ENCODE measurements at regions not wholly inside any gene's neighbourhood (a gene's known extent, or its start where the extent isn't known, plus 50 kb on each side); places are given as distances from the start of the nearest gene placed in this dataset.
"Not testable (repeated sequence)": the region's sequence is repeated elsewhere in the genome, so short reads cannot be mapped to it uniquely, and the experiment has no call there.

- no peak for DNase-seq (ENCODE audit: low read depth)
These were observed 78.1 kb upstream of the PITX1 start for GRCh38 chr5:135112008-135112725.

DNA sequence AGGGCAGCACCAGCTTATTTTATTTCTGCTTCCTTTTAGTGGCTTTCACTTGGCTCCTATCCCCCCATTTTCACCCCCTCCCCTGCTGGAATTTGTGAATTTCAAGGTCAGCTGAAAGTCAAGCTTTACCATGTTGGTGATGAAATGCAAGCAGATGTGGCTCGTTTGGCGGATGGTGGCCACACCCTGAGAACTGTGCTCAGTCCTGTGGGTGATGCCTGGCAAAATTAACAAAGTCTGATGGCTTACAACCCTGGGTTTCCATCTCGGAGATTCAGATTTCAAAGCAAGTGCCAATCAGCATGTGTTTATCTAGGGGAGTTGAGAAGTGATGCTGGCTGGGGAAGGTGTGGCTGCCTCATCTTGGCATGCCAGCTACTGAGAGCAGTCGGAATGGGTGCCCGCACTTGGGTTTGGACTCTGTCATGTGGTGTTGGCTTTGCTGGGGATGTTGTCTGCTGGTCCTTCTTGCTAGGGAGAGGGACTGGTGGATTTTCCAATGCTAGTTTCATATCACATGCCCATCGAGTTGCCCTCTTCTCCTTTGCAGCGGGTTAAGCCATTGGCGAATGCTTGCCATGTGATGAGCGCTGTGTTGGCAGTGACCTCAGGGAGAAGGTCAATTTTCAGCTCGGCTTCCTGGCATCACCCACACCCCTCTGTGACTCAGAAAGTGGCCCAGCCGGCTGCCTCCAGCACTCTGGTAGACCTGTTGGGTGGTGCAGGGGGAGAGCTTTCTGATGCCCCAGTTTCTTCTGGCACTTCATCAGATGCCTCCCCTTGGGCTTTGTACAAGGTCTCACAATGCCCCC, 77.0 kb upstream of the PITX1 start:
- DNase-seq (ENCODE audit: low read depth), result no peak
- no peak overlapping the region for H3K4me3 ChIP-seq (ENCODE audit: low read depth, low read length)

More at GRCh38 chr5:135112008-135112725, 78.1 kb upstream of the PITX1 start:
- H3K4me3 ChIP-seq (ENCODE audit: low read depth, low read length), result no peak overlapping the region

DNA sequence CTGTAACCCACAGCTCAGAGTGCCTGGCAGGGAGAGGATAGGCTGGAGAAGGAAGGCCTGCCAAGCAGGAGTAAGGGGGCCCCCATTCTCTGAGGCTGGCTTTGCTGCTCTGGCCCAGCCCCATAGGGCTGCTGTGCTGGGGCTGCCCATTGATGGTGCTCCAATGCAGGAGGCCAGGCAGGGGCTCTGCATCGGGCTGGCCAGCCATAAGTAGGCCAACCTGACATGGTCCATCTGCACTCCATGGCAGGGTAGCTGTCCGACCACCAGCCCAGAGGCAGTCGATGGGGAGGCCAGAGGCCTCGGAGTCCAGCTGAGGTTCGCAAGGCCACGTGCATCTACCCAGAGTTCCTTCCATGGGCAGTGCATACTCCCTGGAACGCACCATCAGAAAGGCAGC, 75.0 kb upstream of the PITX1 start:
- no peak for DNase-seq (ENCODE audit: low read depth)
- H3K4me3 ChIP-seq (ENCODE audit: low read depth, low read length), result no peak overlapping the region

DNA sequence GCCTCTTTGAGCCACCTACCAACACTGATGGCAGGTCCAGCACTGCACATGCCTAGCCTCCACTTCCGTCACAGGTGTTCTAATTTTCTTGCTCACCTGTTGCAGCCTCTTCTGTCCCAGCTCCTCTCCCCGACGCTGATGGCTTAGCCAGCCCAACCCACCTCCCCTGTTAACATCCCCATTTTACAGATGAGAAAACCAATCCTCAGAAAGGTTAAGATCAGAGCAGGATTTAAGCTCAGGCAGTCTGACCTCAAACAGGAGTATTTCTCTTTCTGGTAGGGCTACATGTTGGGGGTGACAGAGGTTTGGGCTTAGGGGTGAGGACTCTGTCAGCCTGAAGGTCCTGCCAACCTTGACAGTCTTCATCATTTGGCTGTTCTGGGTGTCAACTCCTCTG, 74.5 kb upstream of the PITX1 start:
- DNase-seq (ENCODE audit: low read depth), result no peak
- no peak overlapping the region for H3K4me3 ChIP-seq (ENCODE audit: low read depth, low read length)

DNA sequence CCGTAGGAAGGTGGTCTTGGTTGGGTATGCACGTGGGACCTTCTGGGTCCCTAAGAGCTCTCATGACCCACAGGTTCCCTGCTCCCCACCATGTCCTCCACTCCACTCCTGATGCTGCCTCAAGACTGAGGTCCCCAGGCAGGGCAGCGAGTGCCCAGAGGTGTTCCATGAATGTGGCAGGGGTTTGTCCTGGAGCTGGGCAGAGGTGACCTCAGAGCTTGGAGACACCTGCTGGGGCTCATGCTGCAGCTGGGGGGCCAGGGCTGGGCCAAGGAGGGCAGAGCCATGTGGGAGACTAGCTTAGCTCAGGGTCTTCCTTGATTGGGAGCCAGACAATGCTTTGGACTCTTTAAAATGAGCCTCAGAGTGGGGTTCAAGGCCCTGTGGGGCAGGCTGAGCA, 74.0 kb upstream of the PITX1 start:
- no peak for DNase-seq (ENCODE audit: low read depth)
- H3K4me3 ChIP-seq (ENCODE audit: low read depth, low read length), result no peak overlapping the region

GRCh38 chr5:135106610-135107471, 72.8 kb upstream of the PITX1 start:
- no peak for DNase-seq (ENCODE audit: low read depth)
- no peak overlapping the region for H3K4me3 ChIP-seq (ENCODE audit: low read depth, low read length)

GRCh38 chr5:135106136-135106535, 72.1 kb upstream of the PITX1 start:
- H3K4me3 ChIP-seq (ENCODE audit: low read depth, low read length), result no peak overlapping the region
- no peak for DNase-seq (ENCODE audit: low read depth)

DNA sequence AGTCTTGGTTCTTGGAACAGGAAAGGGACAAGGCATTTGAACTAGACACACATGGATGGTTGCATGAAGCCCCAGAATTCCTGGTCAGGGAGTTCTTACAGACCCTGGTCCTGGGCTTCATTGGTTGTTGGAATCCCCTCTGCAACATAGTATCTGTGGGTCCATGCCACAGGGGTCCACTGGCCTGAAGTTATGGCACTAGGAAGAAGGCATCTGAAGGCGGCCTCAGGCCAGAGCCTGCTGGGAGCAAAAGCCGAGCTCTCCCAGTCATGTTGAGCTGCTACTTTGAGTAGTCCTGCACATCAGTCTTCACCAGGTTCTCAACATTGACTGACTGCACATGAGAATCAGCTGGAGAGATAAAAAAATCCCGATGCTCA, 71.1 kb upstream of the PITX1 start:
- DNase-seq (ENCODE audit: low read depth), result no peak
- no peak overlapping the region for H3K4me3 ChIP-seq (ENCODE audit: low read depth, low read length)

GRCh38 chr5:135103575-135103853, 69.5 kb upstream of the PITX1 start:
- H3K4me3 ChIP-seq (ENCODE audit: low read depth, low read length), result no peak overlapping the region
- DNase-seq (ENCODE audit: low read depth), result no peak

- H3K4me3 ChIP-seq (ENCODE audit: low read depth, low read length), result no peak overlapping the region
- no peak for DNase-seq (ENCODE audit: low read depth)
These were observed 68.9 kb upstream of the PITX1 start for GRCh38 chr5:135102716-135103574.

DNA sequence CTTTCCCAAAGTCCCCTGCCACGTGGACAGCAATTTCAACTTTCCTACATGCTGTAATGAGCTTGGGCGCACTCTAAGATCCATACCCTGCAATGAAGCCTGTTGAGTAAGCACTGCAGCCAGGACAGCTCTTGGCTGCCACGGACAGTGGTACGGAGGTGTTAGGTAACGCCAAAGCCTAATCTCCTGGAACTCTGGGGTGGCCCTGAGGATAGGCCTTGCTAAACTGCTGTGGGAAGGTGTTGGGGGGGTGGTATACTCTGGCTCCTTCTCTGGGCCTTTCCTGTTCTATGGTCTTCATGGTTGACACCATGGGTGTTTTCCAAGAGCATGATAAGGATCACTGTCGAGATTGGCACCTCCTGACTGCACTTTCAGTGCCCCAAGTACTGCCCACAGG, 66.4 kb upstream of the PITX1 start:
- no peak overlapping the region for H3K4me3 ChIP-seq (ENCODE audit: low read depth, low read length)
- DNase-seq (ENCODE audit: low read depth), result no peak

GRCh38 chr5:135100011-135100410, 66.0 kb upstream of the PITX1 start:
- no peak for DNase-seq (ENCODE audit: low read depth)
- no peak overlapping the region for H3K4me3 ChIP-seq (ENCODE audit: low read depth, low read length)

- H3K4me3 ChIP-seq (ENCODE audit: low read depth, low read length), result no peak overlapping the region
- no peak for DNase-seq (ENCODE audit: low read depth)
These were observed 63.4 kb upstream of the PITX1 start for GRCh38 chr5:135097390-135097789.

DNA sequence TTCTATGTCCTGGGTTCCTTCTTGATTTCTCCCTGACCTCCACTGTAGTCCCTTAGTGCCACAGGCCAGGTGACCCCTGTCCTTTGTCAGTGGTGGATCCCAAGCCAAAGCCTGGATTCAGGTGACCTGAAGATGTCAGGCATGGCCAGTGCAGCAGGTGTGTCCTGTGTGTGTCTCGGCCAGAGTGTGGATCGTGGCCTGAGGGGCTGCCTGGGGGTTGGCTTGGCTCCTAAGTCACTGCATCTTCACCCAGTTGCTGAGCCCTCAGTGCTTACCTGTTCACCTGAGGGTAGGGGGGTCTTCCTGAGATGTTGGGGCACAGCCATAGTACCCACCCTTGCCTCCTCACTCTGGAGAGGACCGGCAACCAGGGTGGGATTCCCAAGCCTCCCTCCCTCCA, 61.8 kb upstream of the PITX1 start:
- H3K4me3 ChIP-seq (ENCODE audit: low read depth, low read length), result no peak overlapping the region
- no peak for DNase-seq (ENCODE audit: low read depth)

DNA sequence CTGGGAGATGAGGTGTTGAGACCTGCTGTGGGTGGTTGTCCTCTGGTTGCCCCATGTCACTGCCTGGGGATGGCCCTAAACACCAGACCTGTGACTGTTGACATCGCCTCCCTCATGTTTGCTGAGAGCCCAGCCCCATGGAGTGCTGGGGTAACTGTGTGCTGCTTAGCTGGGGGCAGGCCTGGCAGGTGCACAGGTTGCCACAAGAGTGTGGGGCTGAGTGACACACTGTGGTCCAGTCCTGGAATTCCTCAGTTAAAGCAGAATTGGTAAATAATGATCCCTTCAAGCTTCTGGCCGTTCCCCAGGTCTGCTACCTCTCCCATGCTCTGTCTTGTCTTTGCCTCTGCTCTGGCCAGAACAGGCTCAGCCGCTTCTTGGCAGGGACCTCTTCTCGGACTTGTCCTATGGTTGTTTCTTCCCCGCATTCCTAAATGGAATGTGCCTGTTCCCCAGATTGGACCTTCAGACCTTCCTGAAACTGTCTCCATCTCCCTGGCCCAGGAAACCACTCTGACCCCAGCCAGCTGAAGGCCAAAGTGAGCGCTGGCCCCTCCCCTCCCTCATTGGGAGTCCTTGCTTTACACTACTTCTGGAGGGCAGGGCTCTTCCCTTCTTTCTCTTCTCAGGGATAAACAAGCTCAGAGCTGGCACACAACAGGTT, 61.2 kb upstream of the PITX1 start:
- no peak for DNase-seq (ENCODE audit: low read depth)

GRCh38 chr5:135094339-135095051, 60.5 kb upstream of the PITX1 start:
- no peak overlapping the region for H3K4me3 ChIP-seq (ENCODE audit: low read depth, low read length)
- no peak for DNase-seq (ENCODE audit: low read depth)

More for the DNA sequence above, 61.2 kb upstream of the PITX1 start:
- no peak overlapping the region for H3K4me3 ChIP-seq (ENCODE audit: low read depth, low read length)

- not testable (repeated sequence) for H3K4me3 ChIP-seq (ENCODE audit: low read depth, low read length); DNase-seq (ENCODE audit: low read depth)
These were observed 59.5 kb upstream of the PITX1 start for GRCh38 chr5:135093483-135093882.

GRCh38 chr5:135092476-135092875, 58.4 kb upstream of the PITX1 start:
- no peak overlapping the region for H3K4me3 ChIP-seq (ENCODE audit: low read depth, low read length)
- DNase-seq (ENCODE audit: low read depth), result no peak

All from skeletal muscle cell (primary cell).